DOHH2 (cell line): ENCODE measurements at regions not wholly inside any gene's neighbourhood (a gene's known extent, or its start where the extent isn't known, plus 50 kb on each side); places are given as distances from the start of the nearest gene placed in this dataset.

Experiments used
- CTCF ChIP-seq: fragments of 200-600 bp; sonication (generic); IDR thresholded peaks from one replicate; pipeline ENCODE4 v1.5.1; 2014; ENCODE audit warnings: antibody characterized with exemption, mild to moderate bottlenecking, low read depth, low read length; ENCODE audit not compliant: poor library complexity, severe bottlenecking
- EZH2phosphoT487 ChIP-seq: fragments of 200-600 bp; sonication (generic); IDR thresholded peaks from 2 replicates; pipeline ENCODE4 v1.6.1; 2017; ENCODE audit warnings: borderline replicate concordance, mild to moderate bottlenecking, antibody characterized with exemption, low read length, moderate library complexity, mixed read lengths

- no peak for TF ChIP-seq CTCF
- no peak for TF ChIP-seq EZH2phosphoT487
Observed at GRCh38 chr6:9924971-9925370, 489.9 kb downstream of the TFAP2A start.
